ENCODE measurements at regions not wholly inside any gene's neighbourhood (a gene's known extent, or its start where the extent isn't known, plus 50 kb on each side); places are given as distances from the start of the nearest gene placed in this dataset.

GRCh38 chr13:39232401-39232980 is 194.2 kb downstream of the NHLRC3 start:
- no peak overlapping the region for H3K4me3 Mint-ChIP-seq
- ATAC-seq (no peak), DNase-seq (no peak)
- no peak overlapping the region for H3K27ac Mint-ChIP-seq
- H3K36me3 Mint-ChIP-seq: no peaks in the 10 kb centered on the region
- H3K9me3 Mint-ChIP-seq (ENCODE audit: low read depth): no peaks in the 10 kb centered on the region
- H3K27me3 Mint-ChIP-seq: peaks cover 27% of the 10 kb centered on the region
- no peaks in the 10 kb centered on the region for H3K4me1 Mint-ChIP-seq
- CTCF ChIA-PET: no interaction called here

GRCh38 chr13:39232999-39233398 is 194.7 kb downstream of the NHLRC3 start:
- DNase-seq: no peak
- Mint-ChIP-seq H3K36me3 (no peaks in the 10 kb centered on the region), H3K4me3 (no peak overlapping the region), H3K4me1 (no peaks in the 10 kb centered on the region), H3K27me3 (peaks cover 32% of the 10 kb centered on the region), H3K9me3 (ENCODE audit: low read depth) (no peaks in the 10 kb centered on the region), H3K27ac (no peak overlapping the region)
- CTCF ChIA-PET: no interaction called here
- no peak for ATAC-seq

GRCh38 chr13:39233519-39233918 is 195.3 kb downstream of the NHLRC3 start:
- no peak overlapping the region for H3K27ac Mint-ChIP-seq
- H3K27me3 Mint-ChIP-seq: peaks cover 36% of the 10 kb centered on the region
- no peaks in the 10 kb centered on the region for H3K9me3 Mint-ChIP-seq (ENCODE audit: low read depth)
- no peaks in the 10 kb centered on the region for H3K4me1 Mint-ChIP-seq
- CTCF ChIA-PET: no interaction called here
- H3K4me3 Mint-ChIP-seq: no peak overlapping the region
- no peak for ATAC-seq
- no peak for DNase-seq
- no peaks in the 10 kb centered on the region for H3K36me3 Mint-ChIP-seq

- CTCF ChIA-PET: no interaction called here
- Mint-ChIP-seq H3K9me3 (ENCODE audit: low read depth) (no peaks in the 10 kb centered on the region), H3K4me1 (peaks cover 6% of the 10 kb centered on the region), H3K27me3 (peaks cover 8% of the 10 kb centered on the region), H3K27ac (no peak overlapping the region), H3K36me3 (no peaks in the 10 kb centered on the region), H3K4me3 (no peak overlapping the region)
- DNase-seq (no peak), ATAC-seq (no peak)
These were observed 206.4 kb downstream of the NHLRC3 start for GRCh38 chr13:39244561-39245230.

GRCh38 chr13:39245688-39246087 is 207.4 kb downstream of the NHLRC3 start:
- Mint-ChIP-seq H3K4me1 (peaks cover 6% of the 10 kb centered on the region), H3K9me3 (ENCODE audit: low read depth) (no peaks in the 10 kb centered on the region), H3K27ac (no peak overlapping the region), H3K36me3 (no peaks in the 10 kb centered on the region), H3K27me3 (peaks cover 10% of the 10 kb centered on the region), H3K4me3 (no peak overlapping the region)
- CTCF ChIA-PET: interaction anchor here (0.9 kb wide), 1 partner anchor 17 kb away, joined by 3 read pairs; no protein-coding TSS in a partner anchor
- no peak for DNase-seq
- no peak for ATAC-seq

GRCh38 chr13:39249982-39250381 is 211.7 kb downstream of the NHLRC3 start:
- no peaks in the 10 kb centered on the region for H3K9me3 Mint-ChIP-seq (ENCODE audit: low read depth)
- CTCF ChIA-PET: no interaction called here
- H3K4me3 Mint-ChIP-seq: no peak overlapping the region
- H3K36me3 Mint-ChIP-seq: no peaks in the 10 kb centered on the region
- DNase-seq (no peak), ATAC-seq (no peak)
- no peak overlapping the region for H3K27ac Mint-ChIP-seq
- peaks cover 9% of the 10 kb centered on the region for H3K27me3 Mint-ChIP-seq
- no peaks in the 10 kb centered on the region for H3K4me1 Mint-ChIP-seq

- Mint-ChIP-seq H3K36me3 (no peaks in the 10 kb centered on the region), H3K27ac (no peak overlapping the region), H3K27me3 (peaks cover 9% of the 10 kb centered on the region), H3K4me1 (no peaks in the 10 kb centered on the region), H3K9me3 (ENCODE audit: low read depth) (no peaks in the 10 kb centered on the region), H3K4me3 (no peak overlapping the region)
- ATAC-seq: no peak
- CTCF ChIA-PET: no interaction called here
- no peak for DNase-seq
These were observed 212.2 kb downstream of the NHLRC3 start for GRCh38 chr13:39250440-39250839.

GRCh38 chr13:39251340-39251739 is 213.1 kb downstream of the NHLRC3 start:
- Mint-ChIP-seq H3K36me3 (no peaks in the 10 kb centered on the region), H3K9me3 (ENCODE audit: low read depth) (no peaks in the 10 kb centered on the region), H3K4me3 (no peak overlapping the region), H3K4me1 (no peaks in the 10 kb centered on the region), H3K27me3 (peaks cover 7% of the 10 kb centered on the region), H3K27ac (no peak overlapping the region)
- no peak for ATAC-seq
- DNase-seq: no peak
- CTCF ChIA-PET: no interaction called here

- Mint-ChIP-seq H3K36me3 (no peaks in the 10 kb centered on the region), H3K4me3 (no peak overlapping the region), H3K9me3 (ENCODE audit: low read depth) (no peaks in the 10 kb centered on the region), H3K4me1 (no peaks in the 10 kb centered on the region), H3K27me3 (peaks cover 5% of the 10 kb centered on the region), H3K27ac (no peak overlapping the region)
- CTCF ChIA-PET: no interaction called here
- DNase-seq (no peak), ATAC-seq (no peak)
These were observed 215.5 kb downstream of the NHLRC3 start for GRCh38 chr13:39253774-39254173.

- Mint-ChIP-seq H3K4me3 (no peak overlapping the region), H3K9me3 (ENCODE audit: low read depth) (no peaks in the 10 kb centered on the region), H3K36me3 (no peaks in the 10 kb centered on the region), H3K4me1 (no peaks in the 10 kb centered on the region), H3K27ac (no peak overlapping the region), H3K27me3 (peaks cover 5% of the 10 kb centered on the region)
- no peak for ATAC-seq
- CTCF ChIA-PET: no interaction called here
- DNase-seq: no peak
These were observed 216.3 kb downstream of the NHLRC3 start for GRCh38 chr13:39254601-39255000.

GRCh38 chr13:39257642-39258041 is 219.4 kb downstream of the NHLRC3 start:
- Mint-ChIP-seq H3K27me3 (peaks cover 2% of the 10 kb centered on the region), H3K4me1 (peaks cover 3% of the 10 kb centered on the region), H3K9me3 (ENCODE audit: low read depth) (no peaks in the 10 kb centered on the region), H3K4me3 (no peak overlapping the region), H3K36me3 (no peaks in the 10 kb centered on the region), H3K27ac (no peak overlapping the region)
- CTCF ChIA-PET: no interaction called here
- DNase-seq (no peak), ATAC-seq (no peak)

GRCh38 chr13:39259371-39260140 is 221.3 kb downstream of the NHLRC3 start:
- H3K27ac Mint-ChIP-seq: no peak overlapping the region
- peaks cover 3% of the 10 kb centered on the region for H3K4me1 Mint-ChIP-seq
- H3K9me3 Mint-ChIP-seq (ENCODE audit: low read depth): no peaks in the 10 kb centered on the region
- no peak overlapping the region for H3K4me3 Mint-ChIP-seq
- no peaks in the 10 kb centered on the region for H3K36me3 Mint-ChIP-seq
- ATAC-seq (no peak), DNase-seq (no peak)
- CTCF ChIA-PET: interaction anchor here (1.1 kb wide), 1 partner anchor 114 kb away, joined by 3 read pairs; no protein-coding TSS in a partner anchor
- H3K27me3 Mint-ChIP-seq: no peaks in the 10 kb centered on the region

GRCh38 chr13:39263033-39263432 is 224.8 kb downstream of the NHLRC3 start:
- DNase-seq (peak; percentile 51), ATAC-seq (peak; percentile 47)
- H3K27me3 Mint-ChIP-seq: peaks cover 7% of the 10 kb centered on the region
- H3K36me3 Mint-ChIP-seq: no peaks in the 10 kb centered on the region
- H3K4me1 Mint-ChIP-seq: peaks cover 3% of the 10 kb centered on the region
- CTCF ChIA-PET: no interaction called here
- no peak overlapping the region for H3K4me3 Mint-ChIP-seq
- no peak overlapping the region for H3K27ac Mint-ChIP-seq
- H3K9me3 Mint-ChIP-seq (ENCODE audit: low read depth): no peaks in the 10 kb centered on the region

- no peaks in the 10 kb centered on the region for H3K36me3 Mint-ChIP-seq
- no peaks in the 10 kb centered on the region for H3K9me3 Mint-ChIP-seq (ENCODE audit: low read depth)
- H3K27me3 Mint-ChIP-seq: peaks cover 7% of the 10 kb centered on the region
- DNase-seq (no peak), ATAC-seq (no peak)
- no peak overlapping the region for H3K4me3 Mint-ChIP-seq
- peaks cover 3% of the 10 kb centered on the region for H3K4me1 Mint-ChIP-seq
- H3K27ac Mint-ChIP-seq: no peak overlapping the region
- CTCF ChIA-PET: no interaction called here
These were observed 225.3 kb downstream of the NHLRC3 start for GRCh38 chr13:39263531-39263930.

All from activated CD8-positive, alpha-beta memory T cell treated with anti-CD3 and anti-CD28 coated beads, Interleukin-2, amount 10 ng/mL, durations not matched to agents 7 days and 5 days (primary cell).